ENCODE measurements at regions not wholly inside any gene's neighbourhood (a gene's known extent, or its start where the extent isn't known, plus 50 kb on each side); places are given as distances from the start of the nearest gene placed in this dataset.
"Not testable (repeated sequence)": the region's sequence is repeated elsewhere in the genome, so short reads cannot be mapped to it uniquely, and the experiment has no call there.

DNA sequence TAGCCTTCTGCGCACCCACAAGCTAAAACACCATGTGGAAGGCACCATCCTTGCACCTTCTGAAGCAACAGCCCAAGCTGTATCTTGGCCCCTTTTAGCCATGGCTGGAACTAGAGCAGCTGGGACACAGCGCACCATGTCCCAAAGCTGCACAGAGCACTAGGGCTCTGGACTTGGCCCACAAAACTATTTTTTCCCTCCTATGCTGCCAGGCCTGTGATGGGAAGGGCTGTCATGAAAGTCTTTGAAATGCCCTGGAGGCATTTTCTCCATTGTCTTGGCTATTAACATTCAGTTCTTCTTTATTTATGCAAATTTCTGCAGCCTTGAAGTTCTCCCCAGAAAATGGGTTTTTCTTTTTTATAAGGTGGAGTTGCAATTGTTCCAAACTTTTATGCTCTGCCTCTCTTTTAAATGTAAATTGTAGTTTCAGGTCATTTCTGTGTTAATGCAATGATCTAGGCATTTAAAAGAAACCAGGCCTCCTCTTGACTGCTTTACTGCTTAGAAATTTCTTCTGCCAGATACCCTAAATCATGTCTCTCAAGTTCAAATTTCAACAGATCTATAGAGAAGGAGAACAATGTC, 996.3 kb downstream of the TAF11L14 start:
- DNase-seq: no peak

DNA sequence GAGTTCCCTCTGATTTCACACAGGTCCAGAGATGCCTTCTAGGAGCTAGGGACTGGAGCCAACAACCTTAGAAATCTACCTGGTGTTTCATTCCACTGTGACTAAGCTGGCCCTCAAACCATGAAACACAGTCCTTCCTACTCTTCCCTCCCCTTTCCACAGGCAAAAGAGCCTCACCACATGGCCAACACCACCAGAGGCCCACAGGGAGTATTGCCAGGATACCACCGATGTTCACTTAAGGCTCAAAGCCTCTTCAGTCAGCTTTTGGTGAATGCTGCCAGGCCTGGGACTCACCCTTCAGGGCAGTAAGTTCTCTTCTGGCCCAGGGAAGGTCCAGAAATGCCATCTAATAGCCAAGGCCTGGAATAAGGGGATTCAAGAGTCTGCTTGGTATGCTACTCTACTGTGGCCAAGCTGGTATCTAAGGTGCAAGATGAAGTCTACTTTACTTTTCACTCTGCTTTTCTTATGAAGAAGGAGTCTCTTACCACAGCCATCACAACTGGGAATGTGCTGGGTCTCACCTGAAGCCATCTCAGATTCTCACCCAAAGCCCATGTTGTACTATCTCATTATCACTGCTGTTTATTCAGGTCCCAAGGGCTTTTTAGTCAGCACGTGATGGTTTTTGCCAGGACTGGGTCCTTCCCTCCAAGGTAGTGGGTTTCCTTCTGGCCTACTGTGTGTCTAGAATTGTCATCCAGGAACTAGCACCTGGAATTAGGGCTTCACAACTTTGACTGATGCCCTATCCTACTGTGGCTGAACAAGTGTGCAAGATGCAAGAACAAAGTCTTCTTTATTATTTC, 1018.4 kb downstream of the TAF11L14 start:
- no peak for DNase-seq

DNA sequence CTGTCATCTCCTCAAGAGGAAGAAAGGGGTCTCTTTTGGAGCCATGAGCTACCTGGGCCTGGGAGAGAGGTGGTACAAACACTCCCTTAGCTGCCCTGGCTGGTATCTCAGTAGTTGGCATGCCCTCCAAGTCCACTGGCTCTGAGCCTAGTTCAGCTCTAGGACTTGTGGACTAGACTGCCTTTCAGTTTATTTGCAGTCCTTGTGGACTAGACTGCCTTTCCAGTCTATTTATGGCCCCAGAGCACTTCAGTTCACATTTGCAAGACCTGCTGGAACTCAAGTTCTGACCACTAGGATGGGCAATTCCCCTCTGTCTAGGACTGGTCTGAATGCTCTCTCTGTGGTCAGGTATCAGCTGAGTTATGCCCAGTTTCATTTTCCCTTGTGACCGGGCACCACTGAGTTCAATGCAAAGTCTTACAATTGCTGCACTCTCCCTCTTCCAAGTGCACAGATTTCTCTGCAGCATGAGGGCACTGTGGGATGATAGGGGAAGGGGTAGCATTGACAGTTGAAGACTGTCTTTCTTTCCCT, 1019.0 kb downstream of the TAF11L14 start:
- no peak for DNase-seq

DNA sequence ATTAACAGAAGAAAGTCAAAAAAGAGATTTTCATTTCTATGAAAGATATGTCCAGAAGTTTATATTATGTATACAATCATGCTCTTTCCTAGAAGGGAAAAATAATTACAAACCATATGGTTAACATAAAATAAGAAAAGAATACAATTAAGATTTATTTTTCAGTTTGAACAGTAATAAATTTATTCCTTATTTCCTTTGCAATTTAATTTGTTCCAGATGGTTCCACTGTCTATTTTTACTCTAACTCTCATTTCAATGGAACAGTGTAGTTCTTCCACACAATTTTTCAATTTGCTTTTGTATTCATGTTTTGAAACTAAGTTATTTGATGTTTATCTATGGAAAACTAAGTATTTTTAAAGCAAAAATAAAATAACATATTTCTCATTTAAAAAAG, 1026.3 kb downstream of the TAF11L14 start:
- DNase-seq: no peak

DNA sequence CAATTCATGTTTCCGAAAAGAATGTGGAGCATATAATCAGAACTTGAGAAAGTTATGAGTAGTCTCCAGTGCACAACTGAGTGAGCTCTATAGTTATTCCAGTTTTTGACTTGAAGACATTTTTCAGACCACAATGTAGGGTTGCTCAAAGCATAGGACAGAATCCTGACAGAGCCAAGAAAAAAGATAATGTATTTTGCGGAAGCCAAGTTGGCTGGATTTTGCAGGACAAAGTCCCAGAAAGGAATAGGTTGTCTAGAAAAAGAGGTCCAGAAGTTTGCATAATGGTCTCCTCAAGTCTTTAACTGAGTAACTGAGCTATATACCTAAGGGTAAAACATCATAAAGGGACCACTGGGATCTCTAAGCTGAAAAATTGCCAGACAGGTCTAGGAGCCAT, 1028.0 kb downstream of the TAF11L14 start:
- no peak for DNase-seq

DNA sequence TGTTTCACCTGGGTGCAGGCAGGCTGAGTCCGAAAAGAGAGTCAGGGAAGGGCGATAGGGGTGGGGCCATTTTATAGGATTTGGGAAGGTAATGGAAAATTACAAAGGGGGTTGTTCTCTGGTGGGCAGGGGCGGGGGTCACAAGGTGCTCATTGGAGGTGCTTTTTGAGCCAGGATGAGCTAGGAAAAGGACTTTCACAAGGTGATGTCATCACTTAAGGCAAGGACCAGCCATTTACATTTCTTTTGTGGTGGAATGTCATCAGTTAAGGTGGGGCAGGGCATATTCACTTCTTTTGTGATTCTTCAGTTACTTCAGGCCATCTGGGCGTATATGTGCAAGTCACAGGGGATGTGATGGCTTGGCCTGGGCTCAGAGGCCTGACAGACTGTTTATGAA, 1040.0 kb downstream of the TAF11L14 start:
- not testable (repeated sequence) for DNase-seq

DNA sequence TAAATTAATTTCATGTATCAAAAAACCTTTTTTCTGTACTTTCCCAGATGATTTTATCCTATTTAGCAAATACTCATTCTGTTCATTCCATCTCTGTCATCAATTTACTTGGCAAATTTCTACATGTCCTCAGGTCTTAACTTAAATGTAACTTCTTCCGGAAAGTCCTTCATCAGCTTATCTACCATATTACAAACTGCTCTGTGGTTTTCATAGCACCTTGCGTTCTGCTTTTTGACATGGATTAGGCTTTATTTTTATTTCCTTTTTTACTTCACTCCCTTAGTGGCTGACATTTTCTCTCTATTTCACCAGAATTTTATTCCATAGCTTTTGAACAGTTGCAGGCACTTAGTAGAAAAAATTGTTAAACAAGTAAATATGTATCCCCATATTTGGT, 1040.8 kb downstream of the TAF11L14 start:
- DNase-seq: no peak

DNA sequence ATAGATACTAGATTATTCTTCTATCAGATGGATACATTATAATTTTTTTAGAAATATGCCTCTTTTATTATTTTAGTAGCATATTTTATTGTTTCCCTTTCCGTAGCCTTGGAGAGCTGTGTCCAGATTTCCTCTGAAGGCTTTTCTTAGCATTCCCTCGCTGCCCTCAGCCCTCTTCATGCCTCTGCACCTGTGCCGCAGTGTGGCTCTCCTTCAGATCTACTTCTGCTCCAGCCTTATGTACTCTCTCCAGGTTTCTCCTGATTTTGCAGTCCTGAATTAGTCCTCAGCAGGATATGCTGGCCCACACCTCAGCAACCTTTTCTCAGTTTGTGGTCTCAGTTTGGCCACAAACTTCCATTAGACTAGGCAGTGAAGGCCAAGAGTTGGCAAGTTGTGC, 1052.0 kb downstream of the TAF11L14 start:
- no peak for DNase-seq

DNA sequence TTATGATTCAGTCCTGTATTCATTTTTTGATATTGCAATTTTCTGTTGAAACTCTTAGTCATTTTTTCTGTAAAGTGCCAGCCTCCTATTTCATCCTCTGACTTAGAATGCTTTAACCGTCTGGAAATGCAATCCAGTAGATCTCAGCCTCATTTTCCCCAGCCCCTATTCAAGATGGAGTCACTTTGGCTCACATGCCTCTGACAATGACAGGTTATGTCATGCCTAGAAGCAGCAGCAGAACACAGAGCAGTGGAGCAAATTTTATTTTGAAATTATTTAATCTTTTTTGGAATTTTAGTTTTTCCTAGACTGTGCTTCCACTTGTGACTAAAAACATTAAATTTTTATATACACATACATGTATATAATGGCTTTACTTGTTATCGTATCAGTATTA, 1053.2 kb downstream of the TAF11L14 start:
- DNase-seq: no peak

DNA sequence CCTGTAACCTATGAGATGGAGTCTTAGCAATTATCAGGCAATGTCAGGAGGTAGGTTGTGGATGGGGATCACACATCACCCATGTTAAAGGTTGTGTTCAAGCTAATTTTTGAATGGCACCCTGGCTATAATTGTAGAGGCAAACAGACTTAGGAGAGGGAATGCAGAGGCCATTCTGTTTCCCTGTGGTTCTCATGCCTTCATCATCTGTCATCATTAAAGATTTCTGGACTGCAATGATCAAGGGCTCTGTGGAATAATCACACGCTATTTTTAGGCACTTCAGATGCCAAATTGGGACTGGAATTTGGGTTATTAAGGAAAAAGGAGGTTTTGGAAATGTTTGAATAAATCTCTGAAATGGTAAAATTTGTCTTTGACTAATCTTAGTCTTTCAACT, 1065.4 kb downstream of the TAF11L14 start:
- DNase-seq: no peak

DNA sequence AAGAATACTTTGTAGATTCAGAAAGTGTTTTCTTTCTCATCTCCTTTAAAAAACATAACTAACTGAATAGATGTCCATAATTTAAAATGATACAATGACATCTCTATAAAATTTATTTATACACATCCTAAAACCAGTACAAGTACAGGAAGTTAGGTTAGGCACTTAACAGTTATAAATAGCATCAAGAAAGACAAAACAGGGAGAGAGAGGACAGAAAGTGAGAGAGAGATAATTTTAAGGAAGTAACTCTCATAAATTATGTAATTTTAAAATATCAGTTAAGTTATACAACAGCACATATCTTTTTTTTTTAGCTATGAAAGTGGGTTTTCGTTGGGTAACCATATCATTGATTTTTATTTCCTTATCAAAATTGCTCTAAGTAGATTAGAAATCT, 1068.6 kb downstream of the TAF11L14 start:
- no peak for DNase-seq

DNA sequence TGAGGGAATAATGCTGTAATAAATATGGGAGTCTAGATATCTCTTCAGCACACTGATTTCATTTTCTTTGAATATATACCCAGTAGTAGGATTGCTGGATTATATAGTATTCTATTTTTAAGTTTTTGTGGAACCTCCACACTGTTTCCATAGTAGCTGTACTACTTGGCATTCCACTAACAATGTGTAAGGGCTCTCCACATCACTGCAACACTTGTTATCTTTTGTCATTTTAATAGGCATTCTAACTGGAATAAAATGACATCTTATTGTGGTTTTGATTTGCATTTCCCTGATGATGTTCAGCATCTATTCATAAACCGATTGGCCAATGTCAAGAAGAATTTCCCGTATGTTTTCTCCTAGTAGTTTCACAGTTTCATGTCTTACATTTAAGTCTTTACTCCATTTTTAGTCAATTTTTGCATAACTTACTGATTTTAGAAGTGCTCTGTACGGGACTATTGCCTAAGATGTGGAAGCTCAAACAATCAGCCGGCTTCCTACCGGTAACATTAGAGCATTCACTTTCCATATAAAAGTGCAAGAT, 1078.8 kb downstream of the TAF11L14 start:
- no peak for DNase-seq

DNA sequence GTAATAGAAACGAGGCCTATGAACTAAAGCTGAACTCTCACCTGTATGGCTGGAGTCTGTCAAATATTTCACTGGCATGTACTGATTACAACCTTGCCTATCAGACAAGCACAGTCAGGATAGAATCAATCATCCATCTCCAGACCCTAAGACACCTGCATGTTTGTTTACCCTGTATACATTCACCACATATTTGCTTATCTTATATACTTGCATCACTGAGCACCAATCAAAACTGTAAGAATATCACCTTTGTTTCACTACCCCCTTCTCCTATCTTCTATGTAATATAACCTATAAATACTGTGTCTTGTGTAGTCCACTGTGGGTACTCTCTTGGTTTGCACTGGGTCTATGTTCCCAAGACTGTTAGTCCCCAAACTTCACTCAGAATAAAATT, 1085.7 kb downstream of the TAF11L14 start:
- no peak for DNase-seq

DNA sequence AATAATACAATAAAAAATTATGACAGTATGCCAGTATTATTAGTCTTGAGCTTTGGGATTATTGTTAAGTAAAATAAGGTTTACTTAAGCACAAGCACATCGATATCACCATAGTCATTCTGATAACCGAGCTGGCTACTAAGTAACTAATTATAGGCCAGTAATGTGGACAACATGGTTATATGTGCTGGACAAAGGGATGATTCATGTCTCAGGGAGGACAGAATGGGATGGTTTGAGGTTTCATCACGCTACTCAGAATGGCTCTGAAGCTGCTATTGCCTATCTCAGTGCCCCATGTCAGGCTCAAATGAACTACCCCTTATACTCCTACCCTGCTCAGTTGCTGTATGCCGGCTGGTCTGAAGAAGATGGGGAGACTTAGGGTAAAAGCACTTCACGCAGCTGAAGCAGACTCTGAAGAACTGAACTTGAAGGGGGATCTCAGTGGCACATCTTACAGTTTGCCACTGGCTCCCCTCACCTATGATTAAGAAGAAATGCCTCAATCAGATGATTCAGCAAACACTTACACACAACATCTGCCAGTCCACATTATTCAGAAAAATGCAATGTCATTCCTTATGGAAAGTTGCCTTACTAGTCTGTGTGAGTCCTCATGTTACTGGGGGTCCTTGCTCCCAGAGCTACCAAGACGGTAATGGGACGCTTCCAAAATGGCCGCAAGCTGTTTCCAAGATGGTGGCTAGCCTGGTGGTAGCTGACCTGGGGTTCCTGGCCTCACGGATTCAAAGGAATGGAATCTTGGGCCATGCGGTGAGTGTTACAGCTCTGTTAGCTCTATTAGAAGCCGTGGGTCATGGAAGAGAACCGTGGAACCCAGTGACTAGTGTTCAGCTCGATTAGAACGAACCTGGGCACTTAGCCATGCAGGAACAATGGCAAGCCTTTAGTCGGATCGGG, 1098.6 kb downstream of the TAF11L14 start:
- no peak for DNase-seq

DNA sequence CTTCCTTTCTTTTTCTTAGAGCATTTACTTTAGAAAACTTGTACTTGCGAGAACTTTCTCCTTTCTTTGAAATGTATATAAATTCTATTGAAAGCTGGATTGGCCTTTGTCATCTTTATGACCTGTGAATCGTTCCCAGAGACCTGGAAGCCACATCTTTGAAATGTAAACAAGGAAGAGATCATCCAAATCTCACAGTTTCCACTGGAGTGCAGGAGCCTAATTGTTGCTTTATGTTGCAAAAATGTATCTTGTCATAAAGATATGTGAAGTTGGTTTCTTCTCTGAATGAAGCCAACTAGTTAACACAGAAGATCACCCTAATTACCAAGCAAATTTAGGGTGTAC, 1101.8 kb downstream of the TAF11L14 start:
- no peak for DNase-seq

DNA sequence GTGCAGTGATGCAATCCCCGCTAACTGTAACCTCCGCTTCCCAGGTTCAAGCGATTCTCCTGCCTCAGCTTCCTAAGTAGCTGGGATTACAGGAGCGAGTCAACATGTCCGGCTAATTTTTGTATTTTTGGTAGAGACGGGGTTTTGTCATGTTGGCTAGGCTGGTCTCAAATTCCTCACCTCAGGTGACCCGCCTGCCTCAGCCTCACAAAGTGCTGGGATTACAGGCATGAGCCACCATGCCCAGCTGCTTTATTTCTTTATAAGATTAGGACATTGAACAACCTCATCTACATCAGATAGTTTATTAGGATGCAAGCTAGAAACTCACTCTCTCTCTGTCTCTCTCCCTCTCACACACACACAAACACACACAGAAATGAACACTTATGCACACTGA, 1102.5 kb downstream of the TAF11L14 start:
- not testable (repeated sequence) for DNase-seq

DNA sequence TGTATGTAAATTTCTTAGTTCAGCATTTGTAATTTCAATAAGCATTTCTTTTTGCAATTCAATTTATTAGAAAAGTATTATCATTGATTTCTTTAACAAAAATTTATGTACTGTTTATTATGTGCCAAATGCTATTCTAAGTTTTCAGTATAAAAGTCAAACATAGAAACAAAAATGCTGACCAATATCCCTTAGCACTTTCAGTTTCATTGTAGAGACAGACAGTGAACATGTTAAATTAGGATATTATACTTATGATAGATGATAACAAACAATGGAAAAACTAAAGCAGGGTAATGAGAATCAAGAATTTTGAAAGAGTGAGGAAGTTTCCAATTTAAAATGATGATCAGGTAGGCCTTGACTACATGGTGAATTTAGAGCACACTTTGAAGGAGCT, 1106.0 kb downstream of the TAF11L14 start:
- no peak for DNase-seq

DNA sequence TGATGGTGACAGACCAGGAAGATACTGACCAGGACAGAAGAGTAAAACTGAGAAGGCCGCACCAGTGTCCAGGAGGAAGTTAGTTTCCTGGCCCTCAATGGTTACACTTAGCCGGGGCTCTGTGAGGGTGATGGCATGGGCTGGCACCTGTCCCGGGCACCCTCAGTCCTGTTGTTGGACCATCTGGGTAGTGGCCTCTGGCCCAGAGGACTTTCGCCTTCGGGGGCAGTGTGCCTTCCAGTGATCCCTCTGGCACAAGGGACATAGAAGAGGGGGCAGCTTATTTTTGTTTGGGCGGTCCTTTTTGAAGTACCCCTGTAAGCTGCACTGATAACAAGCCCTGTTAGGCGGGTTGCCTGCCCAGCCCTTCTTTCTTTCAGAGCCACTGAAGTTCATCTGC, 1108.6 kb downstream of the TAF11L14 start:
- DNase-seq: no peak

DNA sequence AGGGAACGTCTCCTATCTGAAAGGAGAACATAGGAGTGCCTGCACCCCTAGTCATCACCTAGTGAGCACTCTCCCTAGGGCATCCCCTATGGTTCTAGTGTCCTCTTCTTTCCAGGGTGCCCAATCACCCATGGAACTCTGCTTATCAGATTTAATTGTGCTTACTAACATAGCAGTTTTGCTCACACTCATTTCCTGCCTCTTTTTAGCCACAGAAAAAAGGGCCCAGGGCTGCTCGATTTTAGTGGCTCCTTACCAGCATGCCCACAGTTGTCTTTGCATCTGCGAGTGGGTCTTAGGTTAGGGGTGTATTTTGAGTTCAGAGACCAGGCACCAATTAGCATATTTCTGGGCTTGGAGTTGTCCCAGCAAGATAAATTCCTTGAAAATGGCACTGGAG, 1110.2 kb downstream of the TAF11L14 start:
- no peak for DNase-seq

DNA sequence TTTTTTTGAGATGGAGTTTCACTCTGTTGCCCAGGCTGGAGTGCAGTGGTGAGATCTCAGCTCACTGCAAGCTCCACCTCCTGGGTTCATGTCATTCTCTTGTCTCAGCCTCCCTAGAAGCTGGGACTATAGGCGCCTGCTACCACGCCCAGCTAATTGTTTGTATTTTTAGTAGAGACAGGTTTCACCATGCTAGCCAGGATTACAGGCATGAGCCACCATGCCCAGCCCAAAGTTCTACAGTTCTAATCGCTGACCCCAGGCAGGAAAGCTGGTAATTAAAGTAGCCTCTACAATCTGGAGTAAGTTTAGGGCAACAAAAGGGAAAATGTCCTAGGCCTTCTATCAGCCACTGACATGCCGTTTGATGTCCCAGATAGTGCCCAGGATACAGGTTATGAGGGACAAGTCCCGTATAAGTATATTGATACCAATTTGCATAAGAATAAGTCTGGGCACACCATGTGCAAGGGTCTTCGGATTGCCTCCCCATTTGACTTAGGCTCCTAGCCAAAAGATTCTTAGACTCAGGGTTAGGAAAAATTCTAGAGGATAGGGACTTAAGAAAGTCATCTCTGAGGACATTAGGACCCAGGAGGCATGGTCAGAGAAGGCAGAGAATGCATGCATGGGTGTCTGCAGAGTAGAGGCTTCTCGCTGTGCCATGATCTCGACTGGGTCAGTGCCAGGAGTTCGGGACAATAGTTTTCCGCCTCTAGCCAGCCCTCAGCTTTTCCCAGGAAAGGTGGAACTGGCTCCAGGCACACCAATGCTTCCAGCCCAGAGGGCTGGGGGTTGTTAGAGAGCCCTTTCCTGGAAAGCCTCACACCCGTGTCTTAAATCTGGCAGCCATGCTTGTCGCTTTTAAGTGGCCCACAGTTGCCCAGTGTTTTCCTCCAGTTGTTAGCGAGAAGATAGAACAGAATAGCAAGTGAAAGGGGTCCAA, 1111.1 kb downstream of the TAF11L14 start:
- no peak for DNase-seq

DNA sequence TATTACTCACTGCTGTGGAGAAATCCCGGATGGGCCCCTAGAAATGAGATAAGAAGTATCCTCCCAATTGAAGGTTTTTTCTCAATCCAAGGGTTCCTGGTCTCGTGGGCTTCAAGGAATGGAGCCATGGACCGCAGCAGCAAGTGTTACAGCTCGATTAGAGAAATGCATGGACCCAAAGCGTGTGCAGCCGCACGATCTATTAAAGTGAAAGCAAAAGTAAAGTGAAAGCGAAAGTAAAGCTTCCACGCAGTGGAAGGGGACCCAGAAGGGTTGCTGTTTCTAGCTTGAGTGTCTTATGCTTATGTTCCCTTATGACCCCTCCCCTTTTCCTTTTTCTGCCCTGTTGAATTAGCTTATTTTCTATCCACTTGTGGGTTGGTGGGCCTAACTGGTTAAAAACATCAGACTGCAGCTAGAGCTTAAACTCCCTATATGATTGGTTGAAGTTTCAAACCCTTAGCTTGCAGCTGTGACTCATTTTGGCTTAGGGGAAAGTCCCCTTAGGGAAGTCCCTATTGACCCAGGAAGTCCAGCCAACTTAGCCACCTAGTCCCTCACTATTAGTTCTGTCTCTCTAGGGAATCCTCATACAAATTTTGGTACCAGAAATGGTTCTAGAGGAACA, 1111.8 kb downstream of the TAF11L14 start:
- peak in 1 of 2 donors; percentile 13 for DNase-seq

DNA sequence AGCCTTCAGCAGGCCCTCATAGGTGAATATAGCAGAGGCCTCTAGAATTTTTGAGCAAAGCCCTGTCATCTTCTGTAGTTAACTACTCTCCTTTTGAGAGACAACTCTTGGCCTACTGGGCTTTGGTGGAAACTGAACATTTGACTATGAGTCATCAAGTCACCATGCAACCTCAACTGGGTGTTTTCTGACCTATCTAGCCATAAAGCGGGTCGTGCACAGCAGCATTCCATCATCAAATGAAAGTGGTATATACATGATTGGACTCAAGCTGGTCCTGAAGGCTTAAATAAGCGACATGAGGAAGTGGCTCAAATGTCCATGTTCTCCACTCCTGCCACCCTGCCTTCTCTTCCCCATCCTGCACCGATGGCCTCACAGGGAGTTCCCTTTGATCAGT, 1115.5 kb downstream of the TAF11L14 start:
- DNase-seq: no peak
